GM06990 (cell line): ENCODE measurements at regions not wholly inside any gene's neighbourhood (a gene's known extent, or its start where the extent isn't known, plus 50 kb on each side); places are given as distances from the start of the nearest gene placed in this dataset.

Experiments
- DNase-seq: peaks from one replicate; pipeline ENCODE4 v3.0.0-alpha.2; 2011; ENCODE audit not compliant: insufficient read length; ENCODE audit errors: extremely low read depth
- H3K27me3 ChIP-seq: replicated peaks from 2 replicates; pipeline ENCODE4 v1.6.0; 2011; ENCODE audit warnings: low read length; ENCODE audit not compliant: control insufficient read depth, insufficient read depth
- H3K36me3 ChIP-seq: 2 replicates; pipeline ENCODE4 v1.5.1; 2011; ENCODE audit warnings: low read length; ENCODE audit not compliant: control insufficient read depth, insufficient read depth
- H3K4me3 ChIP-seq: replicated peaks from 2 replicates; pipeline ENCODE4 v1.5.1; 2011; ENCODE audit warnings: low read depth, mild to moderate bottlenecking, control low read depth, low read length
- TF ChIP-seq, protein P1 (sequence below): IDR thresholded peaks from 2 replicates; pipeline ENCODE4 v1.5.1; 2011; ENCODE audit warnings: low read length, control low read depth, mild to moderate bottlenecking, inconsistent platforms; ENCODE audit not compliant: insufficient read depth, poor library complexity, severe bottlenecking

DNA sequence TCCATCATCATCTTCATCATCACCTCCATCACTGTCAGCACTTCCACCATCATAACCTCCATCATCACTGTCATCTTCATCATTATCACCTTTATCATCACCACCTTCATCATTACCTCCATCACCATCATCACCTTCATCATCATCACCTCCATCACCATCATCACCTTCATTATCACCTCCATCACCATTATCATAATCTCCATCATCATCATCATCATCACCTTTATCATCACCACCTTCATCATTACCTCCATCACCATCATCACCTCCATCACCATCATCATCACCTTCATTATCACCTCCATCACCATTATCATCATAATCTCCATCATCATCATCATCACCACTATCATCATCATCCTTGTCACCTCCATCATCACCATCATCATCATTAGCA, 309.7 kb downstream of the HAPSTR1 start:
- TF ChIP-seq, protein P1, sequence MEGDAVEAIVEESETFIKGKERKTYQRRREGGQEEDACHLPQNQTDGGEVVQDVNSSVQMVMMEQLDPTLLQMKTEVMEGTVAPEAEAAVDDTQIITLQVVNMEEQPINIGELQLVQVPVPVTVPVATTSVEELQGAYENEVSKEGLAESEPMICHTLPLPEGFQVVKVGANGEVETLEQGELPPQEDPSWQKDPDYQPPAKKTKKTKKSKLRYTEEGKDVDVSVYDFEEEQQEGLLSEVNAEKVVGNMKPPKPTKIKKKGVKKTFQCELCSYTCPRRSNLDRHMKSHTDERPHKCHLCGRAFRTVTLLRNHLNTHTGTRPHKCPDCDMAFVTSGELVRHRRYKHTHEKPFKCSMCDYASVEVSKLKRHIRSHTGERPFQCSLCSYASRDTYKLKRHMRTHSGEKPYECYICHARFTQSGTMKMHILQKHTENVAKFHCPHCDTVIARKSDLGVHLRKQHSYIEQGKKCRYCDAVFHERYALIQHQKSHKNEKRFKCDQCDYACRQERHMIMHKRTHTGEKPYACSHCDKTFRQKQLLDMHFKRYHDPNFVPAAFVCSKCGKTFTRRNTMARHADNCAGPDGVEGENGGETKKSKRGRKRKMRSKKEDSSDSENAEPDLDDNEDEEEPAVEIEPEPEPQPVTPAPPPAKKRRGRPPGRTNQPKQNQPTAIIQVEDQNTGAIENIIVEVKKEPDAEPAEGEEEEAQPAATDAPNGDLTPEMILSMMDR, result no peak
- Histone ChIP-seq H3K4me3 (no peak overlapping the region), H3K36me3 (no peaks in the 10 kb centered on the region), H3K27me3 (no peaks in the 10 kb centered on the region)
- no peak for DNase-seq

DNA sequence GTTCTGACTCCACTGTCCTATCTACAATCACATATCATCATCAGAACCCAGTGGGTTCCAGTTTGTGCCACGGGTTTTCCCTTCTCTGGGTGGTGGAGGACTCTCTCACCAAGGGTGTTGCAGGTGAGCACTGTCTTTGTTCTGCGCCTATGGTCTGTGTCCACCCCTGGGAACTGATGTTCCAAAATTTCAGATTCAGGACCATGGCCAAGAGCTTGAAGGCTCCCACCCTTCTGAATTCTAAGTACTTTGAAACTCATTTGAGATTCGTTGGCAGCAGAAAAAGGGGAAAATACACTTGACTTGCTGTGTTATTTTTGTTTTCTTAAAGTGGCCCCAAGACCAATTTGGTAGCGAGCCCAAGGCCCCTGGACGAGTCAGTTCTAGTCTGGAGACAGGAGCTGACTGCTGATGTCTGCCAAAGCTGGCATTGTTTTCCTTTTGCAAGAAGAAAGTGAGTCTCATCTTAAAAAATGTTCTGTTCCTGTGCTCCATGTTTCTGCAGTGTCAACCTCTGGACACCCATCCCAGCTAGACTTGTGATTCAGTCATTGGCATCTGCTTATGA, 310.9 kb downstream of the HAPSTR1 start:
- TF ChIP-seq, protein P1, result no peak

DNA sequence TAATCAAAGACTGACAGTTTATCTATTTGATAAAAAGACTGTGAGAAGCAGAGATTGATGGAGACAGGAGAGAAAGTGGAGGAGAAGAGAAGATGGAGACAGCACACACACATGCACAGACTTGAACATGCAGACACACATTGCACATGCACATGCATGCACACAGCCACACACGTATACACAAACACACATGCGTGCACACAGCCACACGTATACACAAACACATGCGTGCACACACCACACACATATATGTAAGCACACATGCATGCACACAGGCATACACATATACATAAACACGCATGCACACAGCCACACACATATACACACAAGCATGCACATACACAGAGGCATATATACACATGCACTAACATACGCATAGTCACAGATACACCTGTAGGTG, 313.4 kb downstream of the HAPSTR1 start:
- no peak for DNase-seq
- Histone ChIP-seq H3K27me3 (no peaks in the 10 kb centered on the region), H3K4me3 (no peak overlapping the region), H3K36me3 (no peaks in the 10 kb centered on the region)
- TF ChIP-seq, protein P1, result no peak

More for the DNA sequence above, 310.9 kb downstream of the HAPSTR1 start:
- no peaks in the 10 kb centered on the region for H3K36me3 ChIP-seq
- no peak for DNase-seq
- no peak overlapping the region for H3K4me3 ChIP-seq
- H3K27me3 ChIP-seq, result no peaks in the 10 kb centered on the region

DNA sequence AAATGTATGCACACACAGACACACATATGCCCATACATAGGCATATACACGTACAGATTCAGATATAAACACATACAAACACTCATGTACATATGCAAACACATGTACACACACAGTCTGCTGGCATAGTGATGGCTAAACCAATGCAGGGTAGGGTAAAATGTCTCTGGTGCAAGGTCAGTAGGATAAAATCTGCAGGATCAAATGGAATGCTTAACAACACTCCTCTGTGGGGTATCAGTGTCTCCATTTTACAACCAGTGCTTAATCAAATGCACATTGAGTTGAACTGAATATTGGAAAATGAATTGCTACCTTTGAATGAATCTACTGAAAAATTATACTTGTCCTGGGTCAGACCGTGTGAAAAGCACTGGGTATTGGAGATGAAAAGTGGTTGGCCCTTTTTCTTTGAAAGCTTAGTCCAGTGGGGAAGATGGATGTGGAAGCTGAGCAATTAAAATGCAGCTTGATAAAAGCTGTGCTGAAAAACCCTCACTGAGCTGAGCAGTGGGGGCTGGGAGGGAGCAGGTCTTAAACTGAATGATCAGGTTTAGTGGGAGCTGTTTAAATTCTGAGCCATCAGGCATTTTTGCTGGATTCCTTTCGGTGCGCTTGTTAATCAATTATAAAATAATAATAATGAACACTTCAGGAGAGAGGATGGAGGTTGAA, 314.7 kb downstream of the HAPSTR1 start:
- DNase-seq, result no peak
- TF ChIP-seq, protein P1, result no peak
- no peaks in the 10 kb centered on the region for H3K27me3 ChIP-seq
- no peak overlapping the region for H3K4me3 ChIP-seq
- no peaks in the 10 kb centered on the region for H3K36me3 ChIP-seq

DNA sequence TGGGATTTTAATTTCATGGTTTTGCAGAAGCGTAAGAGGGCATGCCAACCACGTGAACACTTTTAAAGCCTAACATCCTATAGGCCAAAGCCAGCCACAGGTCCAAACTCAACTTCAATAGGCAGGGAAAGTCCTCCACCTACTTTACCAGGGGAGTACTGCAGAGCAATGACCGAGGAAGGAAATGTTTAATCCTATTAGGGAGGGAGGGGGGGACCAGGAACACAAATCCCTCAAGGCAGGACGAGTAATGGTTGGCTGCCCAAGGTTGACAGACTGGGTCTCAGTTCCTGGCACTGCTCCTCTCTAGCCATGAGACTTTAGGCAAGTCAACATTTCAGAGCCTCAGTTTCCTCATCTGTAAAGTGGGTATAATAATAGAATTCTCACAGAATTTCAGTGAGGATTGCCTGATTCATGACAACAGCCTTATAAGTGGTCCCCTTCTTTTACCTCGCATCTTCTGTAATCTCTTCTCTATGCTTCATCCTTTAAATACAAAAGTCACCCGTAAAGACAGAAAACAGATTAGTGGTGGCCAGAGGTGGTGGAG, 315.8 kb downstream of the HAPSTR1 start:
- no peaks in the 10 kb centered on the region for H3K27me3 ChIP-seq
- DNase-seq, result no peak
- H3K36me3 ChIP-seq, result no peaks in the 10 kb centered on the region
- no peak overlapping the region for H3K4me3 ChIP-seq
- TF ChIP-seq, protein P1, result no peak
